Kidney epithelial cell (primary cell): ENCODE measurements at regions not wholly inside any gene's neighbourhood (a gene's known extent, or its start where the extent isn't known, plus 50 kb on each side); places are given as distances from the start of the nearest gene placed in this dataset.
A peak's percentile ranks its signal among the peaks of the same experiment; 100 is the strongest.

Experiments used
- DNase-seq: peaks from one replicate; pipeline ENCODE4 v3.0.0-alpha.2; 2010; ENCODE audit warnings: low read depth
- H3K27me3 ChIP-seq: 2 replicates; pipeline ENCODE4 v1.6.0; 2011; ENCODE audit warnings: low read length; ENCODE audit not compliant: control insufficient read depth, insufficient read depth
- H3K36me3 ChIP-seq: 2 replicates; pipeline ENCODE4 v1.5.1; 2011; ENCODE audit warnings: low read length; ENCODE audit not compliant: control insufficient read depth, insufficient read depth
- H3K4me3 ChIP-seq: 2 replicates; pipeline ENCODE4 v1.5.1; 2011; ENCODE audit warnings: low read depth, mild to moderate bottlenecking, control low read depth, low read length
- CTCF ChIP-seq: IDR thresholded peaks from 2 replicates; pipeline ENCODE4 v1.5.1; 2011; ENCODE audit warnings: mild to moderate bottlenecking, moderate library complexity, low read length, control low read depth, inconsistent platforms; ENCODE audit not compliant: insufficient read depth, poor library complexity, severe bottlenecking

- no peaks in the 10 kb centered on the region for H3K36me3 ChIP-seq
- peaks cover 19% of the 10 kb centered on the region for H3K27me3 ChIP-seq
- no peak for TF ChIP-seq CTCF
- H3K4me3 ChIP-seq: no peak overlapping the region
- DNase-seq: no peak
These were observed 72.5 kb downstream of the RRAGC start for GRCh38 chr1:38787041-38787440.

GRCh38 chr1:38786040-38786436, 73.5 kb downstream of the RRAGC start:
- H3K36me3 ChIP-seq: no peaks in the 10 kb centered on the region
- H3K27me3 ChIP-seq: peaks cover 20% of the 10 kb centered on the region
- no peak for TF ChIP-seq CTCF

GRCh38 chr1:38785285-38786039, 74.1 kb downstream of the RRAGC start:
- Histone ChIP-seq H3K36me3 (no peaks in the 10 kb centered on the region), H3K27me3 (peaks cover 19% of the 10 kb centered on the region), H3K4me3 (no peak overlapping the region)
- TF ChIP-seq CTCF: no peak
- DNase-seq: no peak

More at GRCh38 chr1:38786040-38786436, 73.5 kb downstream of the RRAGC start:
- DNase-seq: no peak
- no peak overlapping the region for H3K4me3 ChIP-seq

GRCh38 chr1:38784452-38785284, 74.9 kb downstream of the RRAGC start:
- no peaks in the 10 kb centered on the region for H3K36me3 ChIP-seq
- H3K27me3 ChIP-seq: peaks cover 12% of the 10 kb centered on the region
- no peak overlapping the region for H3K4me3 ChIP-seq
- DNase-seq: no peak
- TF ChIP-seq CTCF: no peak

- DNase-seq: peak; percentile 14
- H3K4me3 ChIP-seq: peak overlapping the region; percentile 6
- peaks cover 8% of the 10 kb centered on the region for H3K27me3 ChIP-seq
- TF ChIP-seq CTCF: peak; percentile 11
- H3K36me3 ChIP-seq: no peaks in the 10 kb centered on the region
These were observed 75.8 kb downstream of the RRAGC start for GRCh38 chr1:38783640-38784229.
